ENCODE measurements at regions not wholly inside any gene's neighbourhood (a gene's known extent, or its start where the extent isn't known, plus 50 kb on each side); places are given as distances from the start of the nearest gene placed in this dataset.

- no peak for TF ChIP-seq CTCF (IDR thresholded peaks at IDR 0.05; ENCODE audit: low read depth, low read length)
- Histone ChIP-seq H3K27me3 (ENCODE audit: control insufficient read depth, insufficient read depth, low read length) (no peaks in the 10 kb centered on the region), H3K27ac (ENCODE audit: low read depth, low read length) (no peak overlapping the region), H3K4me3 (ENCODE audit: low read depth, low read length) (no peak overlapping the region), H3K9me3 (ENCODE audit: control insufficient read depth, insufficient read depth, low read length) (no peaks in the 10 kb centered on the region)
- CTCF ChIA-PET, result interaction anchor here (1.4 kb wide), 1 partner anchor 83 kb away, joined by 3 read pairs; no protein-coding TSS in a partner anchor
- no peak for DNase-seq (ENCODE audit: low read depth, low spot score)
- POLR2A ChIA-PET, result no interaction called here
Measured at GRCh38 chr4:81550388-81550859, 78.7 kb upstream of the RASGEF1B start.

- H3K27me3 ChIP-seq (ENCODE audit: control insufficient read depth, insufficient read depth, low read length), result no peaks in the 10 kb centered on the region
- H3K9me3 ChIP-seq (ENCODE audit: control insufficient read depth, insufficient read depth, low read length), result no peaks in the 10 kb centered on the region
- POLR2A ChIA-PET, result no interaction called here
- DNase-seq (ENCODE audit: low read depth, low spot score), result no peak
- TF ChIP-seq CTCF (IDR thresholded peaks at IDR 0.05; ENCODE audit: low read depth, low read length), result no peak
- no peak overlapping the region for H3K4me3 ChIP-seq (ENCODE audit: low read depth, low read length)
- CTCF ChIA-PET, result interaction anchor here (1.4 kb wide), 1 partner anchor 83 kb away, joined by 3 read pairs; no protein-coding TSS in a partner anchor
- H3K27ac ChIP-seq (ENCODE audit: low read depth, low read length), result no peak overlapping the region
Measured at GRCh38 chr4:81549984-81550383, 78.3 kb upstream of the RASGEF1B start.

GRCh38 chr4:81546777-81547176 is 75.1 kb upstream of the RASGEF1B start:
- CTCF ChIA-PET, result no interaction called here
- Histone ChIP-seq H3K27ac (ENCODE audit: low read depth, low read length) (no peak overlapping the region), H3K27me3 (ENCODE audit: control insufficient read depth, insufficient read depth, low read length) (no peaks in the 10 kb centered on the region), H3K4me3 (ENCODE audit: low read depth, low read length) (no peak overlapping the region), H3K9me3 (ENCODE audit: control insufficient read depth, insufficient read depth, low read length) (no peaks in the 10 kb centered on the region)
- POLR2A ChIA-PET, result no interaction called here
- no peak for TF ChIP-seq CTCF (IDR thresholded peaks at IDR 0.05; ENCODE audit: low read depth, low read length)
- DNase-seq (ENCODE audit: low read depth, low spot score), result no peak

- no peak overlapping the region for H3K27ac ChIP-seq (ENCODE audit: low read depth, low read length)
- DNase-seq (ENCODE audit: low read depth, low spot score), result no peak
- ChIA-PET CTCF (no interaction called here), POLR2A (no interaction called here)
- no peak for TF ChIP-seq CTCF (IDR thresholded peaks at IDR 0.05; ENCODE audit: low read depth, low read length)
- H3K9me3 ChIP-seq (ENCODE audit: control insufficient read depth, insufficient read depth, low read length), result no peaks in the 10 kb centered on the region
- no peak overlapping the region for H3K4me3 ChIP-seq (ENCODE audit: low read depth, low read length)
- no peaks in the 10 kb centered on the region for H3K27me3 ChIP-seq (ENCODE audit: control insufficient read depth, insufficient read depth, low read length)
Measured at GRCh38 chr4:81541161-81541945, 69.6 kb upstream of the RASGEF1B start.

GRCh38 chr4:81538716-81539427 is 67.2 kb upstream of the RASGEF1B start:
- no peak for TF ChIP-seq CTCF (IDR thresholded peaks at IDR 0.05; ENCODE audit: low read depth, low read length)
- Histone ChIP-seq H3K4me3 (ENCODE audit: low read depth, low read length) (no peak overlapping the region), H3K9me3 (ENCODE audit: control insufficient read depth, insufficient read depth, low read length) (no peaks in the 10 kb centered on the region), H3K27ac (ENCODE audit: low read depth, low read length) (no peak overlapping the region), H3K27me3 (ENCODE audit: control insufficient read depth, insufficient read depth, low read length) (no peaks in the 10 kb centered on the region)
- POLR2A ChIA-PET, result no interaction called here
- DNase-seq (ENCODE audit: low read depth, low spot score), result no peak
- CTCF ChIA-PET, result no interaction called here
